ENCODE measurements at regions not wholly inside any gene's neighbourhood (a gene's known extent, or its start where the extent isn't known, plus 50 kb on each side); places are given as distances from the start of the nearest gene placed in this dataset.

- TF ChIP-seq CTCF (conservative IDR thresholded peaks at IDR 0.05; ENCODE audit: low read depth, low read length): no peak
- no peak overlapping the region for H3K4me3 ChIP-seq (ENCODE audit: low read length)
- DNase-seq (ENCODE audit: low read depth): no peak
Measured at GRCh38 chr4:57926311-57926710, 816.1 kb upstream of the IGFBP7 start.

- DNase-seq (ENCODE audit: low read depth): no peak
- TF ChIP-seq CTCF (conservative IDR thresholded peaks at IDR 0.05; ENCODE audit: low read depth, low read length): no peak
Measured at GRCh38 chr4:57924951-57925350, 814.8 kb upstream of the IGFBP7 start.

GRCh38 chr4:57916479-57916878 is 806.3 kb upstream of the IGFBP7 start:
- no peak overlapping the region for H3K4me3 ChIP-seq (ENCODE audit: low read length)
- no peak for DNase-seq (ENCODE audit: low read depth)
- TF ChIP-seq CTCF (conservative IDR thresholded peaks at IDR 0.05; ENCODE audit: low read depth, low read length): no peak

More at GRCh38 chr4:57924951-57925350, 814.8 kb upstream of the IGFBP7 start:
- H3K4me3 ChIP-seq (ENCODE audit: low read length): no peak overlapping the region

- H3K4me3 ChIP-seq (ENCODE audit: low read length): no peak overlapping the region
- TF ChIP-seq CTCF (conservative IDR thresholded peaks at IDR 0.05; ENCODE audit: low read depth, low read length): no peak
- no peak for DNase-seq (ENCODE audit: low read depth)
Measured at GRCh38 chr4:57911203-57911602, 801.0 kb upstream of the IGFBP7 start.

- H3K4me3 ChIP-seq (ENCODE audit: low read length): no peak overlapping the region
- no peak for TF ChIP-seq CTCF (conservative IDR thresholded peaks at IDR 0.05; ENCODE audit: low read depth, low read length)
- no peak for DNase-seq (ENCODE audit: low read depth)
Measured at GRCh38 chr4:57910151-57910550, 800.0 kb upstream of the IGFBP7 start.

- TF ChIP-seq CTCF (conservative IDR thresholded peaks at IDR 0.05; ENCODE audit: low read depth, low read length): no peak
- DNase-seq (ENCODE audit: low read depth): no peak
- H3K4me3 ChIP-seq (ENCODE audit: low read length): no peak overlapping the region
Measured at GRCh38 chr4:57905965-57906364, 795.8 kb upstream of the IGFBP7 start.

- no peak for TF ChIP-seq CTCF (conservative IDR thresholded peaks at IDR 0.05; ENCODE audit: low read depth, low read length)
- DNase-seq (ENCODE audit: low read depth): no peak
Measured at GRCh38 chr4:57877047-57877458, 766.9 kb upstream of the IGFBP7 start.

More at GRCh38 chr4:57877047-57877458, 766.9 kb upstream of the IGFBP7 start:
- no peak overlapping the region for H3K4me3 ChIP-seq (ENCODE audit: low read length)
